ENCODE measurements at regions not wholly inside any gene's neighbourhood (a gene's known extent, or its start where the extent isn't known, plus 50 kb on each side); places are given as distances from the start of the nearest gene placed in this dataset.

- WGBS (ENCODE audit: insufficient coverage), result 91% methylated on average over 5 of the region's 5 CpGs
Measured at GRCh38 chr9:104304925-104305324, 199.1 kb upstream of the OR13F1 start.

More at GRCh38 chr9:104304925-104305324, 199.1 kb upstream of the OR13F1 start:
- TF ChIP-seq EZH2 (IDR thresholded peaks at IDR 0.05; ENCODE audit: borderline replicate concordance, insufficient read depth, low read depth, low read length, poor library complexity, severe bottlenecking), result no peak
- TF ChIP-seq CTCF (IDR thresholded peaks at IDR 0.05), result no peak
- H3K9ac ChIP-seq (ENCODE audit: low read length), result no peak overlapping the region
- POLR2A ChIA-PET, result no interaction called here
- no peak for DNase-seq
- no peak overlapping the region for H3K4me3 ChIP-seq (ENCODE audit: control extremely low read depth in 1 of 5, extremely low read depth in 1 of 5, insufficient read depth in 1 of 5, low read depth in 2 of 5, low read length in 4 of 5)
- no peaks in the 10 kb centered on the region for H3K27me3 ChIP-seq (replicated peaks in 1 of 4; ENCODE audit: control extremely low read depth in 1 of 4, control insufficient read depth in 3 of 4, insufficient read depth in 4 of 4, low read length in 3 of 4)
- CTCF ChIA-PET, result no interaction called here
- Mint-ChIP-seq H3K9me3 (ENCODE audit: insufficient read depth) (no peaks in the 10 kb centered on the region), H3K27me3 (no peaks in the 10 kb centered on the region), H3K4me1 (no peaks in the 10 kb centered on the region), H3K27ac (no peak overlapping the region), H3K4me3 (no peak overlapping the region)
- H4K20me1 ChIP-seq (ENCODE audit: control insufficient read depth, insufficient read depth, low read length, poor library complexity, severe bottlenecking), result no peaks in the 10 kb centered on the region
- H3K9me3 ChIP-seq (ENCODE audit: control extremely low read depth in 1 of 3, control insufficient read depth in 2 of 3, insufficient read depth in 1 of 3, low read length in 2 of 3), result peaks cover 0 to 11% (median 0%) of the 10 kb centered on the region in 3 donors
- no peaks in the 10 kb centered on the region for H3K79me2 ChIP-seq (ENCODE audit: control insufficient read depth, insufficient read depth, low read length)
- no peak overlapping the region for H3K4me2 ChIP-seq (replicated peaks; ENCODE audit: low read depth, low read length, poor library complexity, severe bottlenecking)
- intact Hi-C loops (cut with micrococcal nuclease), result no loop called here
- no peak overlapping the region for H3K27ac ChIP-seq (ENCODE audit: low read length in 2 of 2)
- no peak for ATAC-seq (ENCODE audit: low read depth)
- H2AFZ ChIP-seq (ENCODE audit: insufficient read depth, low read depth, low read length, poor library complexity, severe bottlenecking), result no peak overlapping the region
- no peaks in the 10 kb centered on the region for H3K4me1 ChIP-seq (ENCODE audit: control insufficient read depth in 2 of 2, insufficient read depth in 2 of 2, low read length in 2 of 2)
- H3K36me3 ChIP-seq (replicated peaks in 1 of 2; ENCODE audit: control extremely low read depth in 1 of 2, control insufficient read depth in 1 of 2, extremely low read depth in 1 of 2, insufficient read depth in 2 of 2, low read length in 1 of 2), result no peaks in the 10 kb centered on the region
